Skin epidermis (tissue), 12 donors: ENCODE measurements at regions not wholly inside any gene's neighbourhood (a gene's known extent, or its start where the extent isn't known, plus 50 kb on each side); places are given as distances from the start of the nearest gene placed in this dataset.

Experiments
- H3K27ac ChIP-seq, 21 experiments: fragments of 200-600 bp; sonication (generic) in 11 of 21; one replicate each; pipeline ENCODE4 v1.5.0; 2020; ENCODE audit warnings: mild to moderate bottlenecking in 3 of 21, inconsistent platforms in 2 of 21, moderate library complexity in 2 of 21
- H3K4me3 ChIP-seq, 7 experiments: fragments of 200-600 bp; sonication (generic) in 2 of 7; one replicate each; pipeline ENCODE4 v1.5.0; 2020; ENCODE audit warnings: inconsistent platforms in 2 of 7, mild to moderate bottlenecking in 2 of 7, moderate library complexity in 1 of 7

GRCh38 chr10:53123311-53123710, 350.7 kb upstream of the MBL2 start:
- no peak overlapping the region for H3K4me3 ChIP-seq
- H3K27ac ChIP-seq = no peak overlapping the region

GRCh38 chr10:53122281-53122680, 349.7 kb upstream of the MBL2 start:
- Histone ChIP-seq H3K27ac (no peak overlapping the region), H3K4me3 (no peak overlapping the region)

- Histone ChIP-seq H3K27ac (no peak overlapping the region), H3K4me3 (no peak overlapping the region)
Measured at GRCh38 chr10:53115660-53116059, 343.1 kb upstream of the MBL2 start.

GRCh38 chr10:53111529-53111928, 338.9 kb upstream of the MBL2 start:
- H3K27ac ChIP-seq = no peak overlapping the region
- H3K4me3 ChIP-seq = no peak overlapping the region

- no peak overlapping the region for H3K27ac ChIP-seq
- H3K4me3 ChIP-seq = no peak overlapping the region
Measured at GRCh38 chr10:53109320-53109719, 336.7 kb upstream of the MBL2 start.

- Histone ChIP-seq H3K4me3 (no peak overlapping the region), H3K27ac (no peak overlapping the region)
Measured at GRCh38 chr10:53108317-53108934, 335.8 kb upstream of the MBL2 start.

- H3K27ac ChIP-seq = no peak overlapping the region
- no peak overlapping the region for H3K4me3 ChIP-seq
Measured at GRCh38 chr10:53107711-53108110, 335.1 kb upstream of the MBL2 start.

GRCh38 chr10:53102424-53102823, 329.8 kb upstream of the MBL2 start:
- Histone ChIP-seq H3K27ac (no peak overlapping the region), H3K4me3 (no peak overlapping the region)

GRCh38 chr10:53093878-53094277, 321.3 kb upstream of the MBL2 start:
- H3K27ac ChIP-seq = no peak overlapping the region

GRCh38 chr10:53091574-53091973, 319.0 kb upstream of the MBL2 start:
- H3K4me3 ChIP-seq = no peak overlapping the region
- H3K27ac ChIP-seq = no peak overlapping the region

More at GRCh38 chr10:53093878-53094277, 321.3 kb upstream of the MBL2 start:
- H3K4me3 ChIP-seq = no peak overlapping the region

- no peak overlapping the region for H3K27ac ChIP-seq
- H3K4me3 ChIP-seq = no peak overlapping the region
Measured at GRCh38 chr10:53088961-53089360, 316.4 kb upstream of the MBL2 start.

- no peak overlapping the region for H3K27ac ChIP-seq
- H3K4me3 ChIP-seq = no peak overlapping the region
Measured at GRCh38 chr10:53079283-53079682, 306.7 kb upstream of the MBL2 start.

- Histone ChIP-seq H3K27ac (no peak overlapping the region), H3K4me3 (no peak overlapping the region)
Measured at GRCh38 chr10:53076948-53077347, 304.4 kb upstream of the MBL2 start.

- H3K27ac ChIP-seq = no peak overlapping the region
- no peak overlapping the region for H3K4me3 ChIP-seq
Measured at GRCh38 chr10:53075469-53075868, 302.9 kb upstream of the MBL2 start.

GRCh38 chr10:53072144-53072543, 299.6 kb upstream of the MBL2 start:
- no peak overlapping the region for H3K4me3 ChIP-seq
- H3K27ac ChIP-seq = no peak overlapping the region

- H3K4me3 ChIP-seq = no peak overlapping the region
- H3K27ac ChIP-seq = no peak overlapping the region
Measured at GRCh38 chr10:53071505-53072125, 299.0 kb upstream of the MBL2 start.

- Histone ChIP-seq H3K27ac (no peak overlapping the region), H3K4me3 (no peak overlapping the region)
Measured at GRCh38 chr10:53069013-53069412, 296.4 kb upstream of the MBL2 start.

GRCh38 chr10:53064614-53065013, 292.0 kb upstream of the MBL2 start:
- Histone ChIP-seq H3K4me3 (no peak overlapping the region), H3K27ac (no peak overlapping the region)

GRCh38 chr10:53063805-53064204, 291.2 kb upstream of the MBL2 start:
- H3K4me3 ChIP-seq = no peak overlapping the region
- no peak overlapping the region for H3K27ac ChIP-seq

- no peak overlapping the region for H3K27ac ChIP-seq
- H3K4me3 ChIP-seq = no peak overlapping the region
Measured at GRCh38 chr10:53052521-53053164, 280.1 kb upstream of the MBL2 start.

GRCh38 chr10:53045315-53045714, 272.7 kb upstream of the MBL2 start:
- H3K4me3 ChIP-seq = no peak overlapping the region
- H3K27ac ChIP-seq = no peak overlapping the region
